GM18511 (cell line): ENCODE measurements at regions not wholly inside any gene's neighbourhood (a gene's known extent, or its start where the extent isn't known, plus 50 kb on each side); places are given as distances from the start of the nearest gene placed in this dataset.

Source experiments
- ATAC-seq: cut with Tn5 transposase; IDR thresholded peaks from one replicate; pipeline ENCODE4 v1.9.1; 2021; ENCODE audit warnings: mild to moderate bottlenecking, moderate library complexity; ENCODE audit not compliant: unreplicated experiment

DNA sequence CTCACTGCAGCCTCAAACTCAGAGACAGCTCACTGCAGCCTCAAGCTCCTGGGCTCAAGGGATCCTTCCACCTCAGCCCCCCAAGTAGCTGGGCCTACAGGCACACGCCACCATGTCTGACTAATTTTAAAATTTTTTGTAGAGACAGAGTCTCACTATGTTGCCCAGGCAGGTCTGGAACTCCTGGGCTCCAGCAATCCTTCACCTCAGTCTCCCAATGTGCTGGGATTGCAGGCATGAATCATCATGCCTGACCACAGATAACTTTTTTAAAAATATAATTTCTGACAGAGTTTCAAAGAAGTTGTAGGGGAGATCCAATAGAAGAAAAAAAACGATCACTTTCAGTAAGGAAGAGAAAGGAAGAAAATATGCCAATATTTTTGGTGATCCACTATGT, 189.7 kb upstream of the CDKN3 start:
- no peak for ATAC-seq

DNA sequence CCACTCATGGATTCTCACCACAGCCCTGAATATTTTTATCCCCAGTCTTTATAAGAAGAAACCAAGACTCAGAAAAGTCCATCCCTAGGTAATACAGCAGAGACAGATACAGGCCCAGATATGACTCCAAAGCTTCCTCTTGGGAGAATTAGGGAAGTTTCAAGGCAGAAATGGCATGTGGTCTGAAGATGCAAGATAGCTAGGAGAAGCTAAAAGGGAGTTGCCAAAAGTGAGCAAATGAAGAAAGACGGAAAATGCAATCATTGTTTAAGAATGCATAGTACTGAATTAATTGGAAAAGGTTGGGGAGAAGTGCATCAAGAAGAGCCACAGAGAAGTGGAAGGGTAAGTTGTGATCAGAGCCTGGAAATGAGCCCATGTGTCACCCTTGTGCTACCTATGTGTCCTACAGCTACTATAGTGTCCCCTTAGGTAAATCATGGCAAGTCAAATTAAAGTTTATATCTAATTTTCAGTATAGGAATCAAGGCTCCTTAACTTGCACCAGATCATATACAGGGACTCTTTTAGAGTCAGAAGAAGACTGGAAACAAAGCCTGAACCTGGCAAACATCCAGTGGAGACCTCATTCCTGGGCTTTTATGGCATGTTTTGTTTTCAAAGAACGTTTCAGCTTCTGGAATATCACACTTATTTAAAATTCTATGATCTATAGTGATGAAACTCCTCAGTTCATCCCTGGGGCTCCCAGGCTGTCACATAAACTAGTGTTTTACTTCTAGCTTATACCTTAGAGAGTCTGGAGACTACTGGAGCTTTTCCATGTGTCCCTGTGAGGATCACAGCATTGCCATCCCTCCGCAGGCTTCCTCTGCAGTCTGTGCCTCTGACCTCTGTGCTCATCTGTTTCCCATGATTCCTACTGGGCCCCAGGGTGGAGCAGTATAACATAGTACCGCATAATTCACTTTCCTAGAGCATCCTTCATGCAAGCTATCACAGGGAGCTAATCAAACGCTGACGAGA, 189.0 kb upstream of the CDKN3 start:
- no peak for ATAC-seq

- no peak for ATAC-seq
Measured at GRCh38 chr14:54208751-54209150, 188.1 kb upstream of the CDKN3 start.

DNA sequence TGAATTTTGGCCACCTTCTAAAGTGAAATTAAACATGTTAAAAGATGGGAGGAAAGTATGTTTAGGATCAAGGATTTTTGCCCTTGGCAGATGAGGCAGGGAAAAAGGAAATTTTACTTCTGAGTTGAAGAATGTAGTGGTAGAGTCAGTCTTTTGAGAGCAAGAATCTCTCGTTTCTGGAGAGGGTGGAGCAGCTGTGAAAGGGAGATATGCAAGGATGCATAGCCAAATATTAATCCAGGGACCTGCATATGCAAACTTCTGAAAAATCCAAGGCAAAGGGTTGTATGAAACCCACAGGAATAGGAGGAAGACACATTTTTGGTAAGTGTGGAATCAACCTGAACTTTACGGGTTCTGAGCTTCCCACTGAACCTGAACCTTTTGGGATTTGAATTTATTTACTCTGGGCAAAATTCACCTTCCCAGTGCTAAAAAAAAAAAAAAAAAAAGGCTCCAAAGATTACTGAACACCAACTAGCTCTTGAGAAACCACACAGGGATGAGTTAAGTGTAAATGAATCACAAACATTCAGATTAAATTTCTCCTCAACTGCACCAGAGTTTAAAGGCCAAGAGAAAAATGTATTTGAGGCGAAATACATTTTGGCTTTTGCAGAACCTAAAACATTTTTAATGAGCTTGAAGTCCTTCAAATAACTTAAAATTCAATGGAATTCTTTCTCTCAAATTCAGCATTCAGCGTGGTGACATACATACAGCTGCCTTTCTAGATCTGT, 187.1 kb upstream of the CDKN3 start:
- no peak for ATAC-seq

DNA sequence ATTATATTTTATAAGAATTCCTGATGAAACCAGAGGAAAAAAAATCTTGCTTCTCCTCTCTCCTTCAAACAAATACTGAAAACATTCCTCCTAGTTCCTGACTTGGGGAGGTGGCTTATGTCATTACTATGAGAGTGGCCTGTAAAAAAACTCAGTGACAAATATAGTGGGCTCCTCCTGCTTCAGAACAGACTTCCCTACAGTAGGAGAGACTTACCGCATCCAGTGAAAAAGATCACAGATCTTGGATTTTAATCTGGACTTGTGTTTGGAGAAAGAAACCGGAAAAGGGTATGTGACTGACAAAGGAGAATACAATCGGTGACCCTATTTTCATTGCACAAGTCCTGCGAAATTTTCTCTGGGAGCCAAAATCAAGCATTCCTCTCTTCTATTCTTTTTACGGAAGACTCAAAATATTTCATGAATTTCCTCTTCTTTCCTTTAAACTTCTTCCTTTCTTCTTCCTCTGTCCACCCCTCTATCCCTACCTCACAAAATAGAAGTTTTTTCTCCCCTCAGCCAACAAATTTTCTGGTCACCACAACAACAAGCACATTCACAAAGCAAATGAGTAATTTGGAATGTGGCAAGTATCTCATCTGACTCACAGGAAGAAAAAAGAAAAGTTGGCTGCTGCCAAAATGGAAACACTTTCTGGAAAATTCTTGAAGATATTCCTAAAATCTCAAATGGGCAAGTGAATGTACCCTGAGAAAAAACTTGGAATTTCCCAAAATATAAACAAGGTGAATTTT, 185.1 kb upstream of the CDKN3 start:
- ATAC-seq: no peak

GRCh38 chr14:54213536-54213935, 183.3 kb upstream of the CDKN3 start:
- no peak for ATAC-seq

- ATAC-seq: no peak
Measured at GRCh38 chr14:54216827-54217226, 180.0 kb upstream of the CDKN3 start.

DNA sequence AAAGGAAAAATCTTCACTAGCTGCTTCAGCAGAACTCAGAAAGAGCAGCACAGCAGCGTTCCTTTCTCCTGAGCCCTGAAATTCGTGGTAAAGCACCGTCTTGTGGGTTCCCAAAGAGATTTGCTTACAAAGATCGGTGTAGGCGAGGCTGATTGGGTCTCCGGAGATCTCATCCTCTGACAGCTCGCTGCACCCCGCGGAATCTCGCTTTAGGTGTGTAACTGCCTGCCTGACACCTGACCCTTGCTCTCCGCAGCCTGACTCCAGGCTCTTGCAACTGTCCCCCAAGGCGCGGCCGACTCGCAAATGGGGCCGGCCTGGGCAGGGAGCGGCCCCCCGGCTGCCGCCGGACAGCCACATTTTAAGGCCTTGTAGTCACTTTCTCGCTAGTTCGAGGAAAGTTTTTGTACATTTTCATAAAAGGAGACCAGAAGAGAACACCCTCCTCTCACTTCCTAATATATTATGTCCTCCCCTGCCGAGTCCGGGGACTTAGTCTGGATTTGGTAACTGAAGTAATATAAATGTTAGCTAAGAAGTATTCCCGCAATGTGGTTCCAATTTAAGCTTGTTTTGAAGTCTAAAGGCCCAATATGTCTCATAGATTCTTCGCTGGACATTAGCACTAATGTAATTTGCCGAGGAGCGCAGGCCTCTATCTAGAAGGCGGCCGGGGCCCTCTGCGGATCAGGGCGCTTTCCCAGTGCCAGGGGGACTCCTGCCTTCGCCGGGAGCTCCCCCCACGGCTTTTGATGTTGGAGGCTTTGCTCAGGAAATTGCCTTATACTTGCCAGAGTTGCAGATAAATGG, 177.3 kb upstream of the CDKN3 start:
- ATAC-seq: no peak

DNA sequence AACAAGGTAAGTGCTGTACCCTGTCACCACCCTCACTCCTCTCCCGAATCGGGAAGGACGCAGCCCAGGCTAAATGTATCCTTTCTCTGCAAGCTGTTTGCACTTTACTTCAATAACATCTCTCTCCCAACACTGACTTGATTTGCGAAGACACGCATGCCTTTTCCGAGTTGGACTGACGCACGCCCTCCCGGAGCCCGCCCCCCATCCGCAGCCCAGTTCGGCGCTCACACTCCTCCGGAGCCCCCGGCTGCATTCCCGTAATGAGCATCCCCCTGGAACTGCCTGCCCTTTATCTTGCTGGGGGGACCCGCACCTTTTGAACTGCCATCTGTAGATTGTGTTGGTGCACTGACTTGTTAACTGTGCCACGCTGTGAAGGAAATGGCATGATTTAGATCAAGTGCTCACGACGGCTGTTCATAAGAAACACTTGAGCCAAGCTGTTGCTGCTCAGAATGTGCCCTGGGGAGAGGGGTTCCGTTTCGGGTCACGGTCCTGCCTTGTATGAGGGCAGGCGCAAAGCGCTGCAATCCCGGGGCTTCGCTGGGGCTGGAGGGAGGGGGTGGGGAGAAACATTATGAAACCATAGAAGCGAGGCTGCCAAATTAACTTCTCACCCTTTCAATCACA, 176.6 kb upstream of the CDKN3 start:
- no peak for ATAC-seq

- no peak for ATAC-seq
Measured at GRCh38 chr14:54220704-54221431, 175.9 kb upstream of the CDKN3 start.

DNA sequence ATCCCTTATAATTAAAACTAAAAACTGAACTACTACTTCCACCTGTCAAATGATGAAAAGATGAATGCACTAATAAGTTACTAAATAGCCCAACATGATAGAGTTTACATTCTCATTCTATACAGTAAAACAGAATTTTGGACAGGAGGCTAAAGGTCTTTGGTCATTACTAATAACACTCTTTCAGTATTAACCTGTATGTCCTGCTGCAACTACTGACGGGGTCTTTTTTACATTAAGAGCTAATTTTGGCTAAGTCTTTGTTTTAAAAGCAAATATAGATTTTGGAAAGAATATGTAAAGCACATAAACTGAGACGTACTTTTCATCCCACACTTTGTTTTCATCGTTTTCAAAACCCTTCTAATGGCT, 175.4 kb upstream of the CDKN3 start:
- no peak for ATAC-seq

- no peak for ATAC-seq
Measured at GRCh38 chr14:54221971-54222370, 174.8 kb upstream of the CDKN3 start.

DNA sequence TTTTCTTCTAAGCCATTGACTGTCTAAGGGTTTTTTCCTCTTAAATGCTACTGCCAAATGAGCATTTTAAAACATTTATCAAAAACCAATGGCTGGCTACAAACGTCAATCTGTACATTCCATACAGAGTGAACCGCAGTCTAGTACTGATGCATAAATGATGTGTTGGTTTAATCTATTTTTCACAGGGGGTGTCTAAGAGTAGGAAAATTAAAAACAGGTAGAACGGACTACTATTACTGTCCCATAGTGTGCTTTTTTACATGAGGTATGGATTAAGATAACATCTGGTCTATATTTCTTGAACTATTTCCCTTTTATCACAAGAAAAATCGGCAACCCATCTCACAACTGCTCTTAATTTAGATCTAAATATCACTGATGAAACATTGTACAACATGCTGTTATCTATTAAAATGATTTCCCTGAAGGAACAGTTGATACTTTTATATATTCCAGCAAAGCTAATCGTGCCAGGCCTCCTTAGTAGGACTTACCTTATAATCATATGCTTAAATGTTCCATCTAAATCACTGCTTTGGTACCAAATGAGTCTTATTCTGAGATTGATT, 172.9 kb upstream of the CDKN3 start:
- no peak for ATAC-seq

GRCh38 chr14:54225457-54226060, 171.2 kb upstream of the CDKN3 start:
- ATAC-seq: no peak

DNA sequence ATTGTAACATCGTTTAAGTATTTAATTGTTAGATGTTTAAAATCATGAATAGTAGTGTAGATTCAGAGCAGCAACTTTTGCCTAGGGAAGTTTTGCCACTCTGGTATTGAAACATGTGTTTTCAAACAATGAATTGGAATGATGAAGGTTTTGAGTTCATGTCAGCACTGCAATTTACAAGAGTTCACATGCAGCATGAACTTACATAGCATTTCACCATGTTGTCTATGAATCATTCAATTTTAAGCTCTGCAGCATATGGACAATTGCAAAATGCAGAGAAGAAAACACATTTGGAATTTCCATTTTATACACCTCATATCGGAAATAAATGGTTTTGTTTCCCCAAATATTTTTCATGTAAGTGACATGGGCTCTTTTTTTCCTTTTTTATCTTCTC, 170.7 kb upstream of the CDKN3 start:
- no peak for ATAC-seq

GRCh38 chr14:54226558-54226957, 170.2 kb upstream of the CDKN3 start:
- no peak for ATAC-seq

DNA sequence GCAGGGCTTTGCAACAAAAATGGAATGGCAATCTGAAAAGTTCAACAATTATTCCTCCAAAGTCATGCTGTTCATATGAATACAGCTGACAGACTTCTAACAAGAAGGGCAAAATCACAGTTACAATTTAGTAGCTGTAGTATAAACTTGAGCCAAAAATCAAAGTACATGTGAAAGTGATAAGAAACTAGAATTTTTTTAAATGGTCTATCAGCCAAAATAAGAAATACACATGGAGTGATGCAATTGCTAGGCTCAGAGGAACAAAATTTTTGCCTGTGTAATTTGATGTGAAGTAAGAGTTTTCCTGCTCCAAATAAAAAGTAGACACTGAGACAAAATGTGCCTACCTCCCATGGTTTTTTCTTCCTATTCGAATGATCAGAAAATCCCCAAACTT, 167.7 kb upstream of the CDKN3 start:
- no peak for ATAC-seq

DNA sequence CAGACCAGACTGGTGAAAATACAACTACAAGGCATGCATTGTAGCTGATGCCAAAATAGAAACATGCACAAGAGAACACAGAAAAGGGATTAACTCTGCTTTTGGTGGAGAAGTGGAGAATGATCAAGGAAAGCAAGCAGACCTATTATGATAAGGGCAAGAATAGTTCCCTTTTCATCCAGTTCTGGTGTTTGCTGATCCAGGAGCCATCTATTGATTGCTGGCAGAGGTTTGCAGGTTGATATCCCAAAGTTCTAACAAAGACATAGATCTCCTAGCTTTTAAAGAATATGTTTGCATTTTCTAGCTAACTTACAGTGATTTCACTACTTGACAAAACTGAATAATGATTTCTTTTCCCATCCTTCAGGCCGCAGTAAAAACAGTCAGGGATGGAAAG, 166.2 kb upstream of the CDKN3 start:
- no peak for ATAC-seq

DNA sequence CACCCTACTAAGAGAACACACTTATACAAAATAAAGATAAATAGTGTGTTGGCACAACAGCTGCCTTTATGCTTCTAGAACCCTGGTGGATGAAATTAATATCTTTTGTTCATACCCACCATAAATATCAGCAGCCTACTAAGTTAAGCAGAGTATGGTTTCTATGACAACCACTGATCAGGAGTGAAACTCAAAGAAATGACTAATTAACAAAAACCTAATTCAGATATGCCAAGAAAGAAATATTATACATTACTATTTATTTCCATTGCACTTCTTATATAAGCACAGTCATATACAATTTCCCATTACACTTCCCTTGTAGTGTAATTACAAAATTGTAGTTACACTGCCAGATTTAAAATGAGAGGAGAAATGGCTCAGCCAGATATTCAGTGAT, 164.1 kb upstream of the CDKN3 start:
- ATAC-seq: no peak
